ENCODE measurements at regions not wholly inside any gene's neighbourhood (a gene's known extent, or its start where the extent isn't known, plus 50 kb on each side); places are given as distances from the start of the nearest gene placed in this dataset.

GRCh38 chr2:30030361-30030760 is 109.0 kb upstream of the ALK start:
- no peak overlapping the region for H3K4me3 ChIP-seq (ENCODE audit: control insufficient read depth, low read depth, low read length)
- TF ChIP-seq CTCF (IDR thresholded peaks at IDR 0.05; ENCODE audit: control insufficient read depth, insufficient read depth, low read depth, low read length, missing control alignments): no peak
- no peak for DNase-seq (ENCODE audit: low read depth)

- DNase-seq (ENCODE audit: low read depth): no peak
- H3K4me3 ChIP-seq (ENCODE audit: control insufficient read depth, low read depth, low read length): no peak overlapping the region
- no peak for TF ChIP-seq CTCF (IDR thresholded peaks at IDR 0.05; ENCODE audit: control insufficient read depth, insufficient read depth, low read depth, low read length, missing control alignments)
Observed at GRCh38 chr2:30031184-30031583, 109.8 kb upstream of the ALK start.

- no peak for DNase-seq (ENCODE audit: low read depth)
- no peak overlapping the region for H3K4me3 ChIP-seq (ENCODE audit: control insufficient read depth, low read depth, low read length)
- TF ChIP-seq CTCF (IDR thresholded peaks at IDR 0.05; ENCODE audit: control insufficient read depth, insufficient read depth, low read depth, low read length, missing control alignments): no peak
Observed at GRCh38 chr2:30034052-30034775, 112.6 kb upstream of the YPEL5 start.

GRCh38 chr2:30037016-30037415 is 109.8 kb upstream of the YPEL5 start:
- no peak overlapping the region for H3K4me3 ChIP-seq (ENCODE audit: control insufficient read depth, low read depth, low read length)
- DNase-seq (ENCODE audit: low read depth): no peak
- no peak for TF ChIP-seq CTCF (IDR thresholded peaks at IDR 0.05; ENCODE audit: control insufficient read depth, insufficient read depth, low read depth, low read length, missing control alignments)

DNA sequence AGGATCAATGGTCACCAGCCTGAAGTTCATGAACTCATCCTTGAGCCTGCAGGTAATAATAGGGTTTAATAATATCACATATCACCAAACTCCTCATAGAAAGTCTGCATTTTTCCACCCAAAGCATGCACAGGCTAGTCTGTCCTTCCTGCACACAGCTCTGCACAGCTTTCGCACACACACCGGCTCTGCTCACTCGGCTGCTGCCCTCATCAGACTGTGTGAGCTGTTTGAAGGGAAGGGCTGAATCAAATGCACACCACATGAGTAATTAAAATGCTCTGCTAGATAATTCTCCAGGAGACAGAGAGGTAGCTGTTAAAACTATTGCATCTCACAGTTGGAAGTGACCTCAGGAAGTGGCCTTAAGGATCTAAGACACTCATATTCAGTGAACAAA is 108.4 kb upstream of the YPEL5 start:
- no peak for TF ChIP-seq CTCF (IDR thresholded peaks at IDR 0.05; ENCODE audit: control insufficient read depth, insufficient read depth, low read depth, low read length, missing control alignments)
- DNase-seq (ENCODE audit: low read depth): no peak
- no peak overlapping the region for H3K4me3 ChIP-seq (ENCODE audit: control insufficient read depth, low read depth, low read length)

DNA sequence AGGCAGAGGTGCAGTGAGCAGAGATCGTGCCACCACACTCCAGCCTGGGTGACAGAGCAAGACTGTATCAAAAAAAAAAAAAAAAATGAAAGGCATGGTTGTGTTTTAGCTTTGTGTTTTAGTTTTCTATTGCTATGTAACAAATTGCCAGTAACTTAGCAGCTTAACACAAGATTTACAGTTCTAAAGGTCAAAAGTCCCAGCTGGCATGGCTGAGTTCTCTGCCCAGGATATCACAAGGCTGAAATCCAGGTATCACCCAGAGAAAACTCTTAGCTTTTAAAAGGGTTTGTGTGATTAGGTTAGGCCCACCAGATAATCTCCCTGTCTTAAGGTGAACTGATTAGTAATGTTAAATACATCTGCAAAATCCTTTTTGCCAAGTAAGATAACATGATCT is 107.7 kb upstream of the YPEL5 start:
- no peak overlapping the region for H3K4me3 ChIP-seq (ENCODE audit: control insufficient read depth, low read depth, low read length)
- no peak for TF ChIP-seq CTCF (IDR thresholded peaks at IDR 0.05; ENCODE audit: control insufficient read depth, insufficient read depth, low read depth, low read length, missing control alignments)
- DNase-seq (ENCODE audit: low read depth): no peak

All from AG09309 (cell line).